ENCODE measurements at regions not wholly inside any gene's neighbourhood (a gene's known extent, or its start where the extent isn't known, plus 50 kb on each side); places are given as distances from the start of the nearest gene placed in this dataset.

- WGBS (ENCODE audit: extremely low coverage, insufficient read length, low lambda C conversion rate): no CpG with 5 or more reads among the region's 1 CpG
- Histone ChIP-seq H3K9me3 (ENCODE audit: control insufficient read depth, low read depth, low read length) (no peaks in the 10 kb centered on the region), H3K23me2 (ENCODE audit: insufficient read length, low read depth, low read length, poor library complexity, severe bottlenecking) (no peaks in the 10 kb centered on the region), H3K9ac (ENCODE audit: extremely low read depth, insufficient read length, low read length) (no peak overlapping the region), H3T11ph (ENCODE audit: low read length) (no peak overlapping the region), H2BK15ac (ENCODE audit: low read depth, low read length) (no peak overlapping the region), H3K79me1 (ENCODE audit: insufficient read depth, low read depth, low read length, poor library complexity, severe bottlenecking) (no peaks in the 10 kb centered on the region), H4K20me1 (ENCODE audit: control insufficient read depth, insufficient read depth, insufficient read length) (no peaks in the 10 kb centered on the region), H3K27me3 (ENCODE audit: insufficient read depth, low read length) (no peaks in the 10 kb centered on the region), H4K5ac (ENCODE audit: insufficient read length, low read depth, low read length) (no peak overlapping the region), H3K27ac (ENCODE audit: insufficient read length, low read depth, low read length) (no peak overlapping the region), H3K56ac (ENCODE audit: insufficient read length, low read depth, low read length) (no peak overlapping the region), H2BK12ac (ENCODE audit: insufficient read length, low read depth, low read length) (no peak overlapping the region), H4K8ac (replicated peaks; ENCODE audit: insufficient read length, low read depth, low read length) (no peak overlapping the region), H2BK120ac (ENCODE audit: low read depth, low read length, poor library complexity, severe bottlenecking) (no peak overlapping the region), H3K4me2 (ENCODE audit: insufficient read depth, insufficient read length, low read length) (no peak overlapping the region), H2AK5ac (ENCODE audit: insufficient read length, low read length) (no peak overlapping the region), H2AFZ (ENCODE audit: low read length) (no peak overlapping the region), H2BK5ac (ENCODE audit: insufficient read length, low read length) (no peak overlapping the region), H3K18ac (ENCODE audit: insufficient read length, low read depth, low read length) (no peak overlapping the region), H3K14ac (ENCODE audit: insufficient read depth, low read length) (no peak overlapping the region), H3K4ac (ENCODE audit: low read depth, low read length) (no peak overlapping the region), H3K79me2 (ENCODE audit: insufficient read depth, low read length) (no peaks in the 10 kb centered on the region), H4K91ac (ENCODE audit: insufficient read length, low read depth, low read length) (no peak overlapping the region), H3K23ac (ENCODE audit: insufficient read length, low read depth, low read length) (no peak overlapping the region), H3K4me1 (ENCODE audit: insufficient read depth, low read length) (no peaks in the 10 kb centered on the region), H2BK20ac (ENCODE audit: low read depth, low read length, poor library complexity, severe bottlenecking) (no peak overlapping the region)
- H3K9me3 Mint-ChIP-seq: no peaks in the 10 kb centered on the region
- no peak for DNase-seq
- H3K4me3 Mint-ChIP-seq: no peak overlapping the region
- peaks cover 2 to 4% of the 10 kb centered on the region in 2 experiments; a peak in 2 of 4 replicates for H3K4me1 Mint-ChIP-seq
- no peak overlapping the region for H3K27ac Mint-ChIP-seq
- H3K36me3 Mint-ChIP-seq (ENCODE audit: insufficient read depth in 1 of 3, low read depth in 3 of 3): no peaks in the 10 kb centered on the region
- peak; percentile 54 for TF ChIP-seq CTCF (conservative IDR thresholded peaks at IDR 0.05)
- H3K27me3 Mint-ChIP-seq (ENCODE audit: low read depth): no peaks in the 10 kb centered on the region
Observed at GRCh38 chr11:81165164-81165563, 1568.5 kb downstream of the FAM181B start.

Measured in H9 (cell line).